G401.6 (cell line): ENCODE measurements at regions not wholly inside any gene's neighbourhood (a gene's known extent, or its start where the extent isn't known, plus 50 kb on each side); places are given as distances from the start of the nearest gene placed in this dataset.
"Not testable (repeated sequence)": the region's sequence is repeated elsewhere in the genome, so short reads cannot be mapped to it uniquely, and the experiment has no call there.

ENCODE experiments used
- FAIRE-seq: peaks from 2 replicates; lab custom pipeline; 2012; peaks lifted over from hg19 to GRCh38; lab: Jason Lieb, UNC

DNA sequence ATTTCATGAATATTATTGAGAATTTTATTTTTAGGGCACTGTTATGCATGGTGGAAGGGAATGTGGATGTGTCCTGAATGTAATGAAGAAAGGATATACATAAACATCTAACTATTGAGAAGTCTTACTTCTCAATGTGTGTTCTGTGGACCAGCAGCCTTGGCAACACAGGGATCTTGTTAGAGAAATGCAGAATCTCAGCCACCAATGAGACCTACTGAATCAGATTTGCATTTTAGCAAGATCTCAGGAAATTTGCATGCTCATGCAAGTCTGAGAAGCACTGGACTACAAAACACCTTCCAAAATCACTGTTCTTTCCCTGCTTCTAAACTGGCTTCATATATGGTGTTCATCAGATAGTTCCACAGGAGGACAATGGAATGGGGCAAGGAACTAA is 139.7 kb upstream of the WDFY3 start:
- no peak for FAIRE-seq

DNA sequence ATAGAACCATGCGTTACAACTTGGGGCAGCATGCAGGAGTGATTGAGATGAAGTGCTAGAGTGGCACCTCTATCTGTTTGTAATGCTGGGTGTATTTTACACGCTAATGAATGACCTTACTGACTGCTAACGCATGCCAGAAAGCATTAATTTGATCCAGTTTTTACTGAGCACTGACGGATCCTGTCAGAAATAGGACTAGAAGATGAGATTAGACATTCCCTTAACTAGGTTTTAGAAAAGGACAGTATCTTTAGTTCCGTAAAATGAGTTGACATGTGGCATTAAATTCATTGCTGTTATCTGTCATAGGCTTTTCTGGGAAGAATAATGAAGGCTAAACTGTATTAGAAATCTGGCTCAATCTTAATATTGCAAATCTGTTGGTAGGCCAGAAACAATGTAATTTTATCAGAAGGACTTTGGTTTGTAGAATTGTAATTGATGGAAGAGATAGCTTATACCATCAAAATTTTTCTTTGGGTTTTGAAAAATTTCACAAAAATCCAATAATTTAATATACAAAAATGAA is 140.4 kb upstream of the WDFY3 start:
- no peak for FAIRE-seq

DNA sequence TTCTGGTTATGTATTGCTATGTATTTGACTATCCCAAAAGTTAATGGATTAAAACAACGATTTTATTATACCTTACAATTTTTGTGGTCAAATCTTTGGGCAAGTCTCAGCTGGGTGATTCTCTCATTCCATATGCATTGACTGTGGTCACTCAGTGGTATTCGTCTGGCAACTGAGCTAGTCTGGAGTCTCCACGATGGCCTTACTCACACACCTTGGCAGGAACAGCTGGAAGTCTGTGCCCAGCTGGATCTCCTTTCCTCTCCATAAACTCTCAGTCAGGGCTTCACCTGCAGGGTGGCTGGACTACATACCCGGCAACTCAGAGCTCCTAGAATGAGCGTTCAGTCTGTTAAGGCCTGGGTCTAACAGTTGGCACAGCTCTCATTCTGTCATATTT is 141.1 kb upstream of the WDFY3 start:
- no peak for FAIRE-seq

DNA sequence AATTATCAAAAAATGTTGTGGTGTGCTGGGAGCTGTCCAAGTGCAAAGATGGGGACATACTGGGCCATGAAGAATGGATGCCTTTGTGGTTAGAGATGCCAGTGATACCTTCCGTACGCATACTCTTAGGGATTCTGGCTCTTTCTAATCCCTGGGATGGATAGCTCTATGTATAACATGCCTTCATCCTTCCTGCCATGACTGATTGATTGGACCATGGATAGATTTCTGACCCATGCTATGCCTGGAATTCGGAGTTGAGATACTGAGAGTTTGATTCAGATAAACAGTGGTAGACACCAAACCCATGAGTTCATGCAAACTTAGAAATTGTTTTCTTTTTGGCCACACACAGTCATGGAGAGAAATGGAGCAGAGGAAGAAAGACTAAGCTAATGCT is 147.2 kb upstream of the WDFY3 start:
- no peak for FAIRE-seq

DNA sequence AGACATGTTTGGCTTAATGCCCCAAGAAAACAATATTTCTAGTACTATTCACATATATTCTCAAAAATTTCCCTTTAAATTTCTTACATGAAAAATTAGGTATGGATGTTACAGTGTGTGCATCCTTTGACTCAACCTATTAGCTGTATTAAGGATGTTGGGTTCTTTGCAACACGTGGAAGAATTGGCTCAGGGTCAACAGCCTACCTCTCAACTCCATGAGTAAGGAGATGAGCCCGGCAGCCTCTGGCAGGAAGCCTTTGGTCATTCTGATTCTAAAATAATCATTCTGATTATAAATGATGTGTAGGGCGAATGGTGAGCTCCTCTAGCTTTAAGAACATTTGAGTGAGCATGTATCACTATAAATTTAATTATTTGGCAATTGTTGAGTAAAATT is 148.0 kb upstream of the WDFY3 start:
- no peak for FAIRE-seq

DNA sequence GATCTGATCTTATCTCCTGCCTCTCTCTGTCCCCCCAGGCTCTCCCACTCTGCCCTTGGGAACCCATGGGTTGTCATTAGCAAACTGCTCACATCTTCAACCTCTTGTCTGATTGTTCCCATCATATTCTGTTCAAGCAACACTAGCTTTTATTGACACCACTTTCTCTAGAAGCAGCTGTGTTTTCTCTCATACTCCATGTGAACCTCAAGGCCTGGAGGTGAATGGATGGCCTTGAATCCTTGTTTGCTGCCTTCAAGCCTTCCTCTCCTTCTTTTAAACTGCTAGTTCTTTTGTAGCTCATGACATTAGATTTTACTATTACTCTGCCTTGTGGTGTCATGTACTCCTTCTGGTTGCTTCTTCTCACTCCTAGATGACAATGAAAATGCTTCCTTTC is 149.5 kb upstream of the WDFY3 start:
- FAIRE-seq: no peak

DNA sequence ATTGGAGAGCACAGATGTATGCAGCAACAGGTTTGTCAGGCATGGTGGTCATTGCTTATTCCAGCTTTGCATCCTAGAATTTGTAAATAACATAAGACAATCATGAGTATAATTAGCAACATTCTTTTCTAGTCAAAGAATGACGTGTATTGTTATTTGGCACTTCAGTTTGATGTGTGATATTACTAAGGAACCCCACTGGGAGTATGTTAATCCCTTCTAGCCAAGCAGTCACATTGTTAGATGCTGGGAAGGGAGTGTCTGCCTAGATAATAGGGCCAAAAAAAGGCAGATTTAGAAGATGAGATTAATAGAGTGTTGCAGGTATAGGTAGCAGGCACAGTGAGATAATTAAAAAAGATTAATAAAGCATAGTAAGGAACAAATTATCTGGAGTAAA is 159.2 kb upstream of the WDFY3 start:
- FAIRE-seq: no peak

DNA sequence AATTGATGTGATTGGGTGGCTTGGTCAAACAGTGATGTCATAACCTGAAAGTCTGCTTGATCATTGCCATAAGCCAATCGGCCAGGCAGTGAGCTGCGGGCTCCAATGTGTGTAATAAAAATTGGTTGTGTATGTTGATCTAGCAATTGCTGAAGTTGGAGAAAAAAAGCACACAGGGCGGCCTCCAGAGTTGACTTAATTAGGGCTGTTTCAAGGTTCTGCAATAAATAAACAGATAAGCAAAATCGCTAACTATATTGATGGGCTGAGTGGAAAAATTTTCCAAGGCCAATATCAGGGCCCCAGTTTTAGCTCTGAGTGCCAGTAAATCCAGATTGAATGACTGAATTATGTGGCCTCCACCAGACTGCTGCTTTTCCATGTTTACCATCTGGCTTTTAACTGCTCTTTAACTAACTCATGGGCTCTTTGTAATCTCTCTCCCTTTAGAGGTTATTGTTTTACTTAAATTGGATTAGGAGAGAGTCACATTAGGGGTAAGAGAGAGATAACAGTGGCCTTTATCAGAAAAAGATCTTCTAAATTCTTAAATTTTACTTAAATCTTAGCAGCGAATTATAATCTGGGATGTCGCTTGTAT is 160.6 kb upstream of the WDFY3 start:
- no peak for FAIRE-seq

DNA sequence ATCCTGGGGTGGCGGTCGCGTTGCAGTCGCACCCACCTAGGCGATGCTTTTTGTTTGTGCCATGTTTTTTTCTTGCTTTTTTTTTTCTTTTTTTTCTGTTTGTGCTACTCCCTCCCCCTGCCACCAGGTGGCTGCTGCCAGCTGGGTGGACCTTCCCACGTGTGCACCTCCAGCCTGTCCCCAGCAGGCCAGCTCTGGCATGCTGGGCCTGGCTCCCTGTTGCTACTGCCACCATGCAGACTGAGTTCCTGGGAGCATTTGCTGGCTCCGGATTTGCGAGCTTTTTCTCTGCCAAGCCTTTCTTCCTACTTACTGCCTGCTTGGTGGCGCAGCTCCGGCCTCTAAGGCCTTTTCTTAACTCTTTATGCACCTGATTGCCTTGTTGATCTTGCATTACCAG is 161.2 kb upstream of the WDFY3 start:
- no peak for FAIRE-seq

DNA sequence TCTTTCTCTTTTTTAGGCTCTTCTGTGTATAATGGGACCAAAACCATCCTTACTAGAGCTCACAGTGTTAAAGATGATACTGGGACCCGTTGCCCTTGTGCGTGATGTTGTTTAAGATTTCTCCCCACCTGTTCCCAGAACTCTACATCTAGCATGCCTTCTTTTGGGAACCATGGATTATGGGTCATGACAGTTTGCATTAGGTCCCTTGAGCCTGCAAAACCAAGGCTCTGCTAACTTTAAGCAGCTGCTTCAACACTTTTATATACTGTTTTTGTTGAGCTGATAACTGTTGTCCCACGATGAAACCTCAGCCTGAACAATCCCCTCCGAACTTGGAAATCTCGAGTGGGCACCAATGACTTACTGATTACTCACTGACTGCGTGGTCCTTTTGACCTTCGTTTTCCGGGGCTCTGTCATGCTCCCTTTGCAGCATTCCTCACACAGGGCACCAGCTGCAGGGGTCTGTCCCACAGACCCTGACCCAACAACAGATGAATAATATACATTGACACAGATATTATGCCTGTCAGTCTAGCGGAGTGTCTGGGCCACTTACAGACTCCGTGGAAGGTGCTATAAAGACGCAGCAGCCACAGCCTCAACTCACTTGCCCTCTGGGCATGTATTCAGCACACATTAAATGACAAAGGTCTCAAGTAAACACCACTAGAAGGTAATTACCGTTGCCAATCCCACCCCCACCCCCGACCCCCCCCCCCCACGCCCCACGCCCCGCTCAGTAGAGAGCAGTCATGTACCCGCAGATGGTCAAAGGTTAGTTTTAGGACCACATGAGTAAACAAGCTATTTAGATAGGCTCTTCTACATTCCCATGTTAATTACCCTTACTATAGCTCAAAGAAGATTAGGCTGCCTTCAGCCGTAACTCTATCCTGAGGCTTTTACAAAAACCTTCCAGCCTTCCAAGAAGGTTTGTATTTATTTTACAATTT is 162.0 kb upstream of the WDFY3 start:
- no peak for FAIRE-seq

DNA sequence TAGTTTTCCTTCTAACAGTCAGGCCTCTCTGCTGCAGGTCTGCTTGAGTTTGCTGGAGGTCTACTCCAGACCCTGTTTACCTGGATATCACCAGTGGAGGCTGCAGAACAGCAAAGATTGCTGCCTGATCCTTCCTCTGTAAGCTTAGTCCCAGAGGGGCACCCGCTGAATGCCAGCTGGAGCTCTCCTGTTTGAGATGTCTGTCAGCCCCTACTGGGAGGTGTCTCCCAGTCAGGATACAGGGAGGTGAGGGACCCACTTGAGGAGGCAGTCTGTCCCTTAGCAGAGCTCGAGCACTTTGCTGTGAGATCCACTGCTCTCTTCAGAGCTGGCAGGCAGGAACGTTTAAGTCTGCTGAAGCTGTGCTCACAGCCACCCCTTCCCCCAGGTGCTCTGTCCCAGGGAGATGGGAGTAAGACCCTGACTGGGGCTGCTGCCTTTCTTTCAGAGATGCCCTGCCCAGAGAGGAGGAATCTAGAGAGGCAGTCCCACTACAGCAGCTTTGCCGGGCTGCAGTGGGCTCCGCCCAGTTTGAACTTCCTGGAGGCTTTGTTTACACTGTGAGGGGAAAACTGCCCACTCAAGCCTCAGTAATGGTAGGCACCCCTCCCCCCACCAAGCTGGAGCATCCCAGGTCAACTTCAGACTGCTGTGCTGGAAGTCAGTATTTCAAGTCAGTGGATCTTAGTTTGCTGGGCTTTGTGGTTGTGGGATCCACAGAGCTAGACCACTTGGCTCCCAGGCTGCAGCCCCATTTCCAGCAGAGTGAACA is 163.1 kb upstream of the WDFY3 start:
- not testable (repeated sequence) for FAIRE-seq

DNA sequence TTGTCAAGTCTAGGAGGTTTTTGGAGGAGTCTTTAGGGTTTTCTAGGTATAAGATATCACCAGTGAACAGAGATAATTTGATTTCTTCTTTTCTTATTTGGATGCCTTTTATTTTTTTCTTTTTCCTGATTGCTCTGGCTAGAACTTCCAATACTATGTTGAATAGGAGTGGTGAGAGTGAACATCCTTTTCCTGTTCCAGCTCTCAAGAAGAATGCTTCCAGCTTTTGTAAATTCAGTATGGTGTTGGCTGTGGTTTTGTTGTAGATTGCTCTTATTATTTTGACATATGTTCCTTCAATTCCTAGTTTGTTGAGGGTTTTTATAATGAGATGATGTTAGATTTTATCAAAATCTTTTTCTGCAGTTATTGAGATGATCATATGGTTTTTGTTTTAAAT is 165.6 kb upstream of the WDFY3 start:
- FAIRE-seq: no peak

DNA sequence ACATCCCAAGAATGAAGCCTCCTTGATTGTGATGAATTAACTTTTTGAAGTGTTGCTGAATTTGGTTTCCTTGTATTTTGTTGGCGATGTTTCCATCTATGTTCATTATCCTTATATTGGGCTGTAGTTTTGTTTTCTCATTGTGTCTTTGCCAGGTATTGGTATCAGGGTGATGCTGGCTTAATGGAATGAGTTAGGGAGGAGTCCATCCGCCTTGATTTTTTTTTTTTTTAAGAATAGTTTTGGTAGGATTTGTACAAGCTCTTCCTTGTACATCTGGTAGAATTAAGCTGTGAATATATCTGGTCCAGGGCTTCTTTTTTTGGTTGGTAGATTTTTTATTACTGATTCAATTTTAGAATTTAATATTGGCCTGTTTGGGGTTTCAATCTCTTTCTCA is 166.1 kb upstream of the WDFY3 start:
- no peak for FAIRE-seq

DNA sequence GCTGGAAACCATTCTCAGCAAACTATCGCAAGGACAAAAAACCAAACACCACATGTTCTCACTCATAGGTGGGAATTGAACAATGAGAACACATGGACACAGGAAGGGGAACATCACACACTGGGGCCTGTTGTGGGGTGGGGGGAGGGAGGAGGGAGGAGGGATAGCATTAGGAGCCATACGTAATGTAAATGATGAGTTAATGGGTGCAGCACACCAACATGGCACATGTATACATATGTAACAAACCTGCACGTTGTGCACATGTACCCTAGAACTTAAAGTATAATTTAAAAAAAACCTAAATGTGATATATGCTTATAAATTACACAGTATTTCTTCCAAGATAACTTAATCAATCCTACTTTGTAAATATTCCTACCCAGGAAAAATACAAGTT is 173.3 kb upstream of the WDFY3 start:
- not testable (repeated sequence) for FAIRE-seq

DNA sequence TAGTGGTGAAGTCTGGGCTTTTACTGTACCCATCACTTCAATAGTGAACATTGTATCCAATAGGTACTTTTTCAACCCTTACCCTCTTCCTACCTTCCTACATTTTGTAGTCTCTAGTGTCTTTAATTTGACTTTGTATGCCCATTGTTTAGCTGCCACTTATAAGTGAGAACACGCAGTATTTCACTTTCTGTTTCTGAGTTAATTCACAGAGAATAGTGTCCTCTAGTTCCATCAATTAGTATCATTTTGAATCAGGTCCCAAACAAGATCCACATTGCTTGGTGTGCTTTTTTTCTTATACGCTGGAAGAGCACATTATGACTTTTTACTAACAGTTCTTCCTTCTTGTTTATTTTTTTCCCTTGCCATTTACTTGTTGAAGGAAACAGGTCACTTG is 176.0 kb upstream of the WDFY3 start:
- FAIRE-seq: no peak

DNA sequence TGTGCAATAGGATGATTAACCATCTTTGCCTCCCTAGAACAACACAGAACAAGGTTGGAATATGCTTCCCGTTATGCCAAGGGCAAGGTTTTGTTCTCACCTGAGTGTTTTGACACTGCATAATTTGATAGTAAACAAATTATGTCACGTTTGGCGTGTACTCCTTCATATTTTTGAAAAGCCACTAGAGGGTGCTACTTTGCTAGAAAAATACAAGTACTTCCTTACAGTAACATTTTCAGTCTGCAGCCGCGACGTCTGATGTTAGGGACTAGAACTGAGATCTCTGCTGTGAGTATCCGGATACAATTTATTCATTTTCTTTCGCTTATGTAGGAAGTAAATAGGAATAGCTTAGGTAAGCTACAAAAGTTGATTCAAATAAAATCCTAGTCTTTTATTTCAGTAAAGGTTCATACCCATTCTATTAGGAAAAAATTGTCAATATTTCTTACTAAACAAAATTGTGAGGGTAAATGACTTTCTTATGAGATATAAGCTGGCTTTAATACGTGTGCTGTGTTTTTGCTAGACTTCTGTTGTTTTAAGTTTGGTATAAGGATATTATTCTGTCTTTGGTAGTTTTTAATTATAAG is 181.1 kb upstream of the WDFY3 start:
- FAIRE-seq: peak; percentile 94

DNA sequence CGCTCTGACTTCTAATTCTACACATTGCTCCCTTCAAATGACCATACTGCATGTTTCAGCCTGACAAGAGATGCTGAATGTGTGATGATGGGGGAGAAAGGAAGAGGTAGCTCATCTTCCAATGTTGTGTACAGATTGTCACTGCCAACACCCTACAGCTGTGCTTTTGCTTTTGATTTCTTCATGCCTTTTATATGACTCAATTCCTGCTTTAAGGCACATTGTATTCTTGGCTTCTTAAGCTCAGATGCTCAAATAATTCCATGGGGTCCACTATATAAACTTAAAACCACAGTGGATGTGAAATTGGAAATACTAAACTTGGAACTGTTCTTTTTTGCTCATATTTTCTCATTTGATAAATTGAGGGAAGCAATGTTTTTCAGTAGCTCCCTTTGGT is 183.2 kb upstream of the WDFY3 start:
- no peak for FAIRE-seq

DNA sequence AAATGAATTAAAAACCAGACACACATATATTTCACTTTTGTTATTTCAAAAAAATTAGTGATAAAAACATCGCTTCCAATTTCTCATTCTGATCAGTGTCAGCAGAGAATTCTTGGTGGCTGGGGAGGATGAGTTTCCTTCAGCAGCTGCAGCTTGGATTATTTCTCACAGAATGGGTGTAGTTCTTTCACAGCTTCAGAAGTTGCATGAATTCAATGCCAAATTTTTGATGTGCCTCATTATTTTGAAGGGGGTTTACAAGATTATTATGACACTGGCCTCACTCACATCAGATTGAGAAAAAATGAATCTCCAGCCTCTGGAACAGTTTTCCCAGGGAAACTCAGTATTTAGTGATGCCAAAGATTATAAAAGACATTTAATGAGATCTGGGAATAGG is 184.9 kb upstream of the WDFY3 start:
- FAIRE-seq: no peak

DNA sequence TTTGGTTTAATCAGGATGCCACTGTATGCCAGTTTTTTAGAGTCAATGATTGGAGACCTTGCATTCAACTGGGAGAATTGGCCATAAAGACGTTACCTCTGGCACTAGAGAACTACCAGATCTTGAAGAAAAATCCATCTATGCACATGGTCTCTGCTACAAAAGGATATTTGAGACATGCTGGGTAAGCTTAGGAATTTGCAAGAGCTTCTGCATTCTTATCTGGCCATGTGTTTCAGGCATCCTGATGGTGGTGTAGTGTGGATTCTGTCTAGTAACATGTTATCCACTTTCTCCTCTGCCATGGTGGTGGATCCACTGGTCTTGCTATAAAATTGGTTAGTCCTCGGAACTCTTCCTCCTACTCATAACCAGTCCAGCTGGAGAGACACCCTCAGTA is 185.3 kb upstream of the WDFY3 start:
- FAIRE-seq: no peak

DNA sequence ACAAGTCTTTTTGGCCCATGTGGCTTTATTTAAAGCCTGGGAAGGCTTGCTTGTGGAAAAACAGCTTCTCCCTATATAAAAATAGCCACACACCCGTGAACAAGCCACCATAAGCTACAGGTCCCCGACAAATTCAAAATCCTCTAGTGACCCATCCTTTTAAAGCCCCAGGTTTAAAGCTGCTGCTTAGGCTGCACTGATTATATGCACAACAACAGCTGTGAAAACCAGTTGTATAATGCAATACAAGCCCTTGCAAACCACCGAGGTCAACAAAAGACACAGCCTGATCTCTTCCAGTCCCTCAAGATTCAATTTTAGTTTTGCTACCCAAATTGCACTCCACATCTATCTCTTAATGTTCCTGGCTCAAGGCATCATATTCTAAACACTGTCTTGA is 186.0 kb upstream of the WDFY3 start:
- FAIRE-seq: no peak

DNA sequence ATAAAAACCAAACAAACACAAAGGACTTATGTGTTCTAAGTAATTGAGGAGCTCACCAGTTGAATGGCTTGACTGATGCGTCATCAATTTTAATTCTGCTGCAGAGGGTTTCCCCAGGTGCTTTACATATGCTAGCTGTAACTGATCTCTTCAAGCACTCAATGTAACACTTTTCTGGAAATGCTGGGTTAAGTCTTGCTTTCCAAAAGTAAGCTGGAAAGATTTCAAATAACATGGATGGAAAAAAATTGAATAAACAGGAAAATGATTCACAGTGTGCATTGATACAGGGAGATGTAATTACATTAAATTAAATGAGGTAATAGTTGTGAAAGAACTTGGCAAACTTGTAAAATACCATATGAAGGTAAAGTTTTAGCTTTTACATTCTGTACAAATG is 186.7 kb upstream of the WDFY3 start:
- FAIRE-seq: no peak

DNA sequence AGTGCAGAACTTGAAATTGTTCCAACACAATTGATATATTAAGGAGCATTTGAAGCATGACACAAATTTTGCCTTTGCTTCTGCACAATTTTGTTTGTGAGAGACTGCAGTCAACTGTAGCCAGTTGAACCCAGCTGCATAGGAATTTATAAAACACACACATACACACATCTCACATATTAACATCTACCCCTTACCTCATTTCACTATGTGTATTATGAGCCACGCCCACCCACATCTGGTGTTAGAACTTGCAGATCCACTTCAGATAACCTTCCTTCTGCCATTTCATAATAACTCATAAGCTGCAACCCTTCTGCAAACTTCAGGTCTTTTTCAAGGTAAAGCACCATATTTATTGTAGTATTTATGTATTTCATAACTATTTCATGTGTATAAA is 188.1 kb upstream of the WDFY3 start:
- FAIRE-seq: no peak

DNA sequence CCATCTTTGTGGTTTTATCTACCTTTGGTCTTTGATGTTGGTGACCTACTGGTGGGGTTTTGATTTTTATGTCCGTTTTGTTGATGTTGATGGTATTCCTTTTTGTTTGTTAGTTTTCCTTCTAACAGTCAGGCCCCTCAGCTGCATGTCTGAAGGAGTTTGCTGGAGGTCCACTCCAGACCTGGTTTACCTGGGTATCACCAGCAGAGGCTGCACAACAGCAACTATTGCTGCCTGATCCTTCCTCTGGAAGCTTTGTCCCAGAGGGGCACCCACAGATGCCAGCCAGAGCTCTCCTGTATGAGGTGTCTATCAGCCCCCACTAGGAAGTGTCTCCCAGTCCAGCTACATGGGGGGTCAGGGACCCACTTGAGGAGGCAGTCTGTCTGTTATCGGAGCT is 199.3 kb upstream of the WDFY3 start:
- FAIRE-seq: no peak
